KMS-11 (cell line): ENCODE measurements at regions not wholly inside any gene's neighbourhood (a gene's known extent, or its start where the extent isn't known, plus 50 kb on each side); places are given as distances from the start of the nearest gene placed in this dataset.

Experiments used
- H2AFZ ChIP-seq: fragments of 200-600 bp; sonication (generic); 2 replicates; pipeline ENCODE4 v1.6.1; 2016; ENCODE audit warnings: antibody characterized with exemption, mixed run types, low read depth
- H3K27ac ChIP-seq: fragments of 200-600 bp; sonication (generic); 2 replicates; pipeline ENCODE4 v1.6.1; 2016; ENCODE audit warnings: mild to moderate bottlenecking, mixed run types
- H3K27me3 ChIP-seq: fragments of 200-600 bp; sonication (generic); 2 replicates; pipeline ENCODE4 v1.6.1; 2017; ENCODE audit warnings: mild to moderate bottlenecking, low read depth, mixed run types, moderate library complexity; ENCODE audit not compliant: insufficient read depth
- H3K36me3 ChIP-seq: fragments of 200-600 bp; sonication (generic); 2 replicates; pipeline ENCODE4 v1.6.1; 2017; ENCODE audit warnings: mild to moderate bottlenecking, mixed run types; ENCODE audit not compliant: insufficient read depth
- H3K4me1 ChIP-seq: fragments of 200-600 bp; sonication (generic); 2 replicates; pipeline ENCODE4 v1.6.1; 2016; ENCODE audit warnings: mild to moderate bottlenecking, low read depth, mixed run types; ENCODE audit not compliant: poor library complexity, severe bottlenecking
- H3K4me2 ChIP-seq: fragments of 200-600 bp; sonication (generic); 2 replicates; pipeline ENCODE4 v1.7.0; 2016; ENCODE audit warnings: mild to moderate bottlenecking, mixed run types
- H3K4me3 ChIP-seq: fragments of 200-600 bp; sonication (generic); IDR thresholded peaks from 2 replicates; pipeline ENCODE4 v1.6.1; 2017; ENCODE audit warnings: low read depth, low read length, mixed read lengths; ENCODE audit not compliant: insufficient read depth
- H3K79me2 ChIP-seq: fragments of 200-600 bp; sonication (generic); 2 replicates; pipeline ENCODE4 v1.6.1; 2016; ENCODE audit warnings: low read depth, mixed run types; ENCODE audit not compliant: insufficient read depth
- H3K9ac ChIP-seq: fragments of 200-600 bp; sonication (generic); 2 replicates; pipeline ENCODE4 v1.6.1; 2016; ENCODE audit warnings: mild to moderate bottlenecking, mixed run types
- H4K20me1 ChIP-seq: fragments of 200-600 bp; sonication (generic); 2 replicates; pipeline ENCODE4 v1.6.1; 2016; ENCODE audit warnings: mild to moderate bottlenecking, mixed run types; ENCODE audit not compliant: insufficient read depth
- TF ChIP-seq, protein P1 (sequence below): fragments of 200-600 bp; sonication (generic); conservative IDR thresholded peaks from 2 replicates; pipeline ENCODE4 v1.6.1; 2017; ENCODE audit warnings: low read depth, mild to moderate bottlenecking, antibody characterized with exemption, low read length, moderate library complexity, mixed read lengths

DNA sequence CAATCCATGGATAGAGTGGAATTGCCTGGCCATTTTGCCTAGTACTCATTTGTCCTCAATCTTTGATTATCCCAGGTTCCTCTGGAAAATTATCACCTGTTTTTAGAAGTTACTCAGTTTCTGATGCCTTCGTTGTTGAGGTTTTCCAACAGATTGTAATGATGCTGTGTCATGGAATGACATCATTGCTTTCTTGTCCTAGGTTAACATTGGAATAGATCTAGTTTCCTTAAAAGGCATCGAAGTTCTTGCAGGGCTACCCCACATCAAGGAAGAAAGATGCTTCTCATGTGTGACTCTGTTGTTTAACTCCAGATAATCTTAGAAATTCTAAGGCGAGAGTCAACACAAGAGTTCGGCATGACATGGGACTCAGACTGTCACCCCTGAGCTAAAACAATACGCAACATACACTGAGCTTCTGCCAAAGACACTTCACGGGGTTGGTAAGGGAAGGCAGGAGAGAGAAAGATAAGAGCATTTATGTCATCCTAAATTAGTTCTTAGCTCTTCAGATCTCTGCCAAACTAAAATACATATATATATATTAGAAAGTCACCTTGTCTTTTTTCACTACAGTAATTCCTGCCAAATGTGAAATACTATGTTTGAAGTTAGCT is 293.2 kb upstream of the WWC1 start:
- Histone ChIP-seq H3K9ac (no peak overlapping the region), H3K4me2 (no peak overlapping the region), H3K27ac (no peak overlapping the region), H3K36me3 (no peaks in the 10 kb centered on the region), H3K4me1 (no peaks in the 10 kb centered on the region), H3K4me3 (no peak overlapping the region), H4K20me1 (no peaks in the 10 kb centered on the region), H2AFZ (no peak overlapping the region), H3K27me3 (no peaks in the 10 kb centered on the region), H3K79me2 (no peaks in the 10 kb centered on the region)
- TF ChIP-seq, protein P1, sequence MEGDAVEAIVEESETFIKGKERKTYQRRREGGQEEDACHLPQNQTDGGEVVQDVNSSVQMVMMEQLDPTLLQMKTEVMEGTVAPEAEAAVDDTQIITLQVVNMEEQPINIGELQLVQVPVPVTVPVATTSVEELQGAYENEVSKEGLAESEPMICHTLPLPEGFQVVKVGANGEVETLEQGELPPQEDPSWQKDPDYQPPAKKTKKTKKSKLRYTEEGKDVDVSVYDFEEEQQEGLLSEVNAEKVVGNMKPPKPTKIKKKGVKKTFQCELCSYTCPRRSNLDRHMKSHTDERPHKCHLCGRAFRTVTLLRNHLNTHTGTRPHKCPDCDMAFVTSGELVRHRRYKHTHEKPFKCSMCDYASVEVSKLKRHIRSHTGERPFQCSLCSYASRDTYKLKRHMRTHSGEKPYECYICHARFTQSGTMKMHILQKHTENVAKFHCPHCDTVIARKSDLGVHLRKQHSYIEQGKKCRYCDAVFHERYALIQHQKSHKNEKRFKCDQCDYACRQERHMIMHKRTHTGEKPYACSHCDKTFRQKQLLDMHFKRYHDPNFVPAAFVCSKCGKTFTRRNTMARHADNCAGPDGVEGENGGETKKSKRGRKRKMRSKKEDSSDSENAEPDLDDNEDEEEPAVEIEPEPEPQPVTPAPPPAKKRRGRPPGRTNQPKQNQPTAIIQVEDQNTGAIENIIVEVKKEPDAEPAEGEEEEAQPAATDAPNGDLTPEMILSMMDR: no peak

DNA sequence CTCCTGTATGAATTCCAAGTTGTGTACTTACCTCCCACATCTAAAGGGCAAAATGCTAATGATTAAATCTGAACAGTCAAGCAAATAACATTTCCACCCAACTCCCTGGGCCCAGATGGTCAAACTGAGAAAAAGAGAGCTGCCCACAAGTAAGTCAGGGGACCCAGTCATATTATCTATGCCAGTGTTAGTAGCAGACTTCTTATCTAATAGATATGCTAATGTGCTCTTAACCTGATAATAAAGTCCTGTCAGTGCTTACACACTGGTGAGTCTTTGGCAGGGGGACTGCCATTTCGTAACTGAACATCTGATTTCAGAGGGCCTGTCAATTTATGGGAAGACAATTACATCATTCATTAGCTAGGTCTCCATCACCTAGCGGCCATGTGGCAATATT is 292.3 kb upstream of the WWC1 start:
- no peaks in the 10 kb centered on the region for H3K27me3 ChIP-seq

DNA sequence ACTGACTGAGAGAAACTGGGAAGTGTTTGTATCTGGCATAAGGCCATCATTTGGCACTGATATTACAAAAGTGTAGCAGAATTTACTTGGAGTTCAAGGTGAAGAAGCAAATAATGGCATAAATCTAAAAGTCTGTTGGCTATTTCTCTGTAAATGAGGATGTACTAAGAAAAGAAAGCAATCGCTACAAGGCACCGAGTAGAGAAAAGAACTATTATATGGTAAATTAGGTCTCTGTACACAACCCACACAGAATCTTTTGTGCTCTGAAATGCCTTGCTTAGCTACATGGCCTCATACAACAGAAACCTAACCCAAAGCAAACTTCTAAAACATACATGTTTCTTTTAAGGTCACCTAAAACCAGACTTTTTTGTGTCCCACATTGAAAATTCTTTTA is 290.1 kb upstream of the WWC1 start:
- H3K36me3 ChIP-seq: no peaks in the 10 kb centered on the region
- TF ChIP-seq, protein P1: no peak
- H3K79me2 ChIP-seq: no peaks in the 10 kb centered on the region
- H3K27ac ChIP-seq: no peak overlapping the region
- no peaks in the 10 kb centered on the region for H3K4me1 ChIP-seq
- no peak overlapping the region for H3K4me2 ChIP-seq
- no peak overlapping the region for H2AFZ ChIP-seq
- no peaks in the 10 kb centered on the region for H3K27me3 ChIP-seq
- no peaks in the 10 kb centered on the region for H4K20me1 ChIP-seq
- no peak overlapping the region for H3K9ac ChIP-seq
- no peak overlapping the region for H3K4me3 ChIP-seq

More for the DNA sequence above, 292.3 kb upstream of the WWC1 start:
- no peak overlapping the region for H3K9ac ChIP-seq
- H4K20me1 ChIP-seq: no peaks in the 10 kb centered on the region
- no peak overlapping the region for H3K4me2 ChIP-seq
- no peaks in the 10 kb centered on the region for H3K4me1 ChIP-seq
- H2AFZ ChIP-seq: no peak overlapping the region
- H3K27ac ChIP-seq: no peak overlapping the region
- no peaks in the 10 kb centered on the region for H3K36me3 ChIP-seq
- TF ChIP-seq, protein P1: no peak
- no peaks in the 10 kb centered on the region for H3K79me2 ChIP-seq
- H3K4me3 ChIP-seq: no peak overlapping the region

DNA sequence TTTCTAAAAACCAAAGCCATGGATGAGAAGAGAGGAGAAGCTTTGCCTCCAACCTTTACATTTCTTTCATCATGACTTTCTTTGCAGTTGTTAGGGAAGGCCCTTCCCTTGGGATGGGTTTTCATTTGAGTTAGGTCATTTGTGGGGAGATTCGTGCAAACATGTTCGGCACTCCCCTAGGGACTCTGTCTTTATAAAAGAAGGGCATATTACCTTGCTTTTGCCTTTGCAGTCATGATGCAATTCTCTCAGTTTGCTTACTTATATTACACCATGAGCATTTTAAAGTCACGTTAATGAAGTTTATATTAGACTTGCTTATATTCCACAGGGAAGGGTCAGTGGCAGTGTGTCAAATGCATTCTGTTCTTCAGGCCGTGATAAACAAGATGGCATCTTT is 289.3 kb upstream of the WWC1 start:
- Histone ChIP-seq H2AFZ (no peak overlapping the region), H3K79me2 (no peaks in the 10 kb centered on the region), H3K4me3 (no peak overlapping the region), H3K4me1 (no peaks in the 10 kb centered on the region), H3K9ac (no peak overlapping the region), H3K36me3 (no peaks in the 10 kb centered on the region), H3K27me3 (no peaks in the 10 kb centered on the region), H3K27ac (no peak overlapping the region), H3K4me2 (no peak overlapping the region), H4K20me1 (no peaks in the 10 kb centered on the region)
- TF ChIP-seq, protein P1: no peak
